LNCaP clone FGC (cell line): ENCODE measurements at regions not wholly inside any gene's neighbourhood (a gene's known extent, or its start where the extent isn't known, plus 50 kb on each side); places are given as distances from the start of the nearest gene placed in this dataset.

Experiments used
- DNase-seq: peaks from one replicate; pipeline ENCODE4 v3.0.0-alpha.2; 2011; ENCODE audit warnings: low read depth
- H3K4me3 ChIP-seq: 2 replicates; pipeline ENCODE4 v1.5.1; 2011; ENCODE audit warnings: mild to moderate bottlenecking, low read depth, low read length, control low read depth
- CTCF ChIP-seq: IDR thresholded peaks from 2 replicates; pipeline ENCODE4 v1.5.1; 2012; ENCODE audit warnings: mild to moderate bottlenecking; ENCODE audit not compliant: control insufficient read depth, insufficient read depth; ENCODE audit errors: extremely low read depth

DNA sequence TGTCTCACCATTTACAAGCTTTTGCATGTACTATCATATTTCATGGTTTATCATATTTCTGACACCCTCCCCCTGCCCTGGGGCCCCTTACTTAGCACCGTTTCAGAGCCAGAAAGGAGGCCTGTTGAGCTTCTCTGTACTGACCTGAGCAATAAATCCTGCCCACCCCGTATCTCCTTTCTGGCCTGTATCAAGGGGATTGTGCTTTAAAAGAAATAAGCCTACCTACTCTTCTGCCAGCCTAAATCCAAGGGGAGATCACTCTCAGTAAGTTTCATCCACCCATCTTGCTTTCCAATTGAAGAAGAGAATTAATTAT is 54.0 kb upstream of the FST start:
- H3K4me3 ChIP-seq = no peak overlapping the region
- TF ChIP-seq CTCF = no peak

GRCh38 chr5:53426878-53427277 is 53.6 kb upstream of the FST start:
- no peak overlapping the region for H3K4me3 ChIP-seq
- no peak for DNase-seq
- no peak for TF ChIP-seq CTCF

More for the DNA sequence above, 54.0 kb upstream of the FST start:
- DNase-seq = no peak

- DNase-seq = no peak
- no peak for TF ChIP-seq CTCF
- no peak overlapping the region for H3K4me3 ChIP-seq
These were observed 52.5 kb upstream of the FST start for GRCh38 chr5:53427965-53428364.

- no peak for DNase-seq
- no peak overlapping the region for H3K4me3 ChIP-seq
- TF ChIP-seq CTCF = no peak
These were observed 50.7 kb upstream of the FST start for GRCh38 chr5:53429706-53430105.

- H3K4me3 ChIP-seq = no peak overlapping the region
- DNase-seq = peak; percentile 21
- peak; percentile 76 for TF ChIP-seq CTCF
These were observed 49.7 kb upstream of the FST start for GRCh38 chr5:53430618-53431252.
